Breast epithelium (tissue), 3 donors: ENCODE measurements at regions not wholly inside any gene's neighbourhood (a gene's known extent, or its start where the extent isn't known, plus 50 kb on each side); places are given as distances from the start of the nearest gene placed in this dataset.

Source experiments
- CTCF ChIP-seq, 3 donors: fragments of 450-650 bp; IDR thresholded peaks; one replicate each; pipeline ENCODE4 v1.5.1; 2016 to 2017; ENCODE audit warnings: antibody characterized with exemption in 3 of 3, mild to moderate bottlenecking in 3 of 3, moderate library complexity in 3 of 3
- POLR2A ChIP-seq: fragments of 450-650 bp; IDR thresholded peaks from one replicate; pipeline ENCODE4 v1.6.1; 2016; ENCODE audit warnings: antibody characterized with exemption, mild to moderate bottlenecking, moderate library complexity
- POLR2AphosphoS5 ChIP-seq, 3 donors: sonication (generic); formaldehyde crosslinking; IDR thresholded peaks; one replicate each; pipeline ENCODE4 v1.6.1; 2017; ENCODE audit warnings: antibody characterized with exemption in 3 of 3

- no peak for TF ChIP-seq CTCF (IDR thresholded peaks at IDR 0.05)
- TF ChIP-seq POLR2AphosphoS5 (IDR thresholded peaks at IDR 0.05) = no peak
- TF ChIP-seq POLR2A = no peak
Measured at GRCh38 chr2:36079793-36080192, 275.8 kb upstream of the CRIM1 start.
